GM12892 (cell line): ENCODE measurements at regions not wholly inside any gene's neighbourhood (a gene's known extent, or its start where the extent isn't known, plus 50 kb on each side); places are given as distances from the start of the nearest gene placed in this dataset.

ENCODE experiments used
- DNase-seq: peaks from one replicate; pipeline ENCODE4 v3.0.0; 2011; ENCODE audit not compliant: insufficient read length
- FAIRE-seq: peaks from 2 replicates; lab custom pipeline; 2011; peaks lifted over from hg19 to GRCh38; lab: Jason Lieb, UNC
- POLR2A ChIP-seq: IDR thresholded peaks from 2 replicates; pipeline ENCODE4 v1.6.1; 2011; ENCODE audit warnings: low read depth, low read length, control low read depth
- POLR2AphosphoS5 ChIP-seq: IDR thresholded peaks from 2 replicates; pipeline ENCODE4 v1.6.1; 2011; ENCODE audit warnings: low read depth, low read length, control low read depth
- TAF1 ChIP-seq: IDR thresholded peaks from 2 replicates; pipeline ENCODE4 v1.6.1; 2011; ENCODE audit warnings: low read depth, mild to moderate bottlenecking, control low read depth, low read length, borderline replicate concordance

GRCh38 chr10:108249940-108250339 is 1085.4 kb upstream of the SORCS1 start:
- TF ChIP-seq POLR2AphosphoS5: no peak
- no peak for TF ChIP-seq POLR2A
- no peak for TF ChIP-seq TAF1
- no peak for DNase-seq
- FAIRE-seq: no peak

- DNase-seq: no peak
- no peak for TF ChIP-seq POLR2A
- no peak for TF ChIP-seq POLR2AphosphoS5
- TF ChIP-seq TAF1: no peak
- FAIRE-seq: no peak
Measured at GRCh38 chr10:108244443-108245228, 1080.1 kb upstream of the SORCS1 start.

- no peak for TF ChIP-seq POLR2AphosphoS5
- no peak for TF ChIP-seq TAF1
- TF ChIP-seq POLR2A: no peak
- no peak for DNase-seq
- FAIRE-seq: no peak
Measured at GRCh38 chr10:108241166-108241565, 1076.7 kb upstream of the SORCS1 start.

GRCh38 chr10:108238261-108238660 is 1073.8 kb upstream of the SORCS1 start:
- TF ChIP-seq POLR2A (no peak), POLR2AphosphoS5 (no peak), TAF1 (no peak)
- DNase-seq: no peak

GRCh38 chr10:108230478-108231170 is 1066.1 kb upstream of the SORCS1 start:
- no peak for DNase-seq
- no peak for TF ChIP-seq TAF1
- TF ChIP-seq POLR2AphosphoS5: no peak
- TF ChIP-seq POLR2A: no peak
- FAIRE-seq: no peak

More at GRCh38 chr10:108238261-108238660, 1073.8 kb upstream of the SORCS1 start:
- FAIRE-seq: no peak

GRCh38 chr10:108208732-108209131 is 1044.2 kb upstream of the SORCS1 start:
- no peak for TF ChIP-seq POLR2AphosphoS5
- no peak for TF ChIP-seq TAF1
- TF ChIP-seq POLR2A: no peak
- FAIRE-seq: no peak

GRCh38 chr10:108208038-108208437 is 1043.5 kb upstream of the SORCS1 start:
- TF ChIP-seq POLR2AphosphoS5 (no peak), TAF1 (no peak), POLR2A (no peak)
- FAIRE-seq: no peak
- no peak for DNase-seq

More at GRCh38 chr10:108208732-108209131, 1044.2 kb upstream of the SORCS1 start:
- DNase-seq: no peak

GRCh38 chr10:108204528-108205305 is 1040.2 kb upstream of the SORCS1 start:
- TF ChIP-seq TAF1 (no peak), POLR2A (no peak), POLR2AphosphoS5 (no peak)
- peak; percentile 0 for DNase-seq
- FAIRE-seq: no peak

GRCh38 chr10:108203905-108204527 is 1039.5 kb upstream of the SORCS1 start:
- TF ChIP-seq POLR2AphosphoS5 (no peak), POLR2A (no peak), TAF1 (no peak)
- FAIRE-seq: no peak
- DNase-seq: no peak

- FAIRE-seq (no peak), DNase-seq (no peak)
- no peak for TF ChIP-seq TAF1
- TF ChIP-seq POLR2AphosphoS5: no peak
- TF ChIP-seq POLR2A: no peak
Measured at GRCh38 chr10:108187408-108188012, 1023.0 kb upstream of the SORCS1 start.
